HUES6 (cell line): ENCODE measurements at regions not wholly inside any gene's neighbourhood (a gene's known extent, or its start where the extent isn't known, plus 50 kb on each side); places are given as distances from the start of the nearest gene placed in this dataset.
"Not testable (repeated sequence)": the region's sequence is repeated elsewhere in the genome, so short reads cannot be mapped to it uniquely, and the experiment has no call there.

Experiments used
- H3K27ac ChIP-seq: 2 replicates; pipeline ENCODE4 v1.7.0; 2013; ENCODE audit warnings: low read depth, mild to moderate bottlenecking, low read length, inconsistent platforms
- H3K27me3 ChIP-seq: 2 replicates; pipeline ENCODE4 v1.6.1; 2013; ENCODE audit warnings: low read length; ENCODE audit not compliant: control insufficient read depth, insufficient read depth
- H3K36me3 ChIP-seq: 2 replicates; pipeline ENCODE4 v1.6.1; 2013; ENCODE audit warnings: low read length; ENCODE audit not compliant: control insufficient read depth, insufficient read depth
- H3K4me1 ChIP-seq: 2 replicates; pipeline ENCODE4 v1.6.1; 2013; ENCODE audit warnings: low read length; ENCODE audit not compliant: control insufficient read depth, insufficient read depth
- H3K4me3 ChIP-seq: 2 replicates; pipeline ENCODE4 v1.5.1; 2013; ENCODE audit warnings: low read depth, low read length
- H3K9ac ChIP-seq: one replicate; pipeline ENCODE4 v1.6.1; 2013; ENCODE audit warnings: mild to moderate bottlenecking, low read length
- H3K9me3 ChIP-seq: 2 replicates; pipeline ENCODE4 v1.6.1; 2013; ENCODE audit warnings: low read depth, low read length; ENCODE audit not compliant: control insufficient read depth, insufficient read depth

DNA sequence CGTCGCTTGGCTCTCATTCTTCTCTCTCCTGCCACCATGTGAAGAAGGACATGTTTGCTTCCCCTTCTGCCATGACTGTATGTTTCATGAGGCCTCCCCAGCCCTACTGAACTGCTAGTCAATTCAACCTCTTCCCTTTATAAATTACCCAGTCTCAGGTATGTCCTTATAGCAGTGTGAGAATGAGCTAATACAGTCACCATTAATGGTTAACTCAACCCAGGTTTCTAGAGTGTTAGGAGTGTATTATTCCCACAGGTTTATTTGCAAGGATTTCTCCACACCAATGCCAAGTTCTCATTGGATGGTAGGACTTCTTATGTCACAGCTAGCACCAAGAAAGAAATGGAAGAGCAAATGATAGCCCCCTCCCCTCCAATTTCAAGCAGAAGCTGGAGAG is 71.9 kb downstream of the DYNAP start:
- no peaks in the 10 kb centered on the region for H3K4me1 ChIP-seq
- no peak overlapping the region for H3K27ac ChIP-seq
- peaks cover 5% of the 10 kb centered on the region; the same call in 1 of the 2 replicates for H3K9me3 ChIP-seq
- H3K27me3 ChIP-seq, result no peaks in the 10 kb centered on the region
- H3K4me3 ChIP-seq, result no peak overlapping the region
- H3K36me3 ChIP-seq, result no peaks in the 10 kb centered on the region
- H3K9ac ChIP-seq, result no peak overlapping the region

DNA sequence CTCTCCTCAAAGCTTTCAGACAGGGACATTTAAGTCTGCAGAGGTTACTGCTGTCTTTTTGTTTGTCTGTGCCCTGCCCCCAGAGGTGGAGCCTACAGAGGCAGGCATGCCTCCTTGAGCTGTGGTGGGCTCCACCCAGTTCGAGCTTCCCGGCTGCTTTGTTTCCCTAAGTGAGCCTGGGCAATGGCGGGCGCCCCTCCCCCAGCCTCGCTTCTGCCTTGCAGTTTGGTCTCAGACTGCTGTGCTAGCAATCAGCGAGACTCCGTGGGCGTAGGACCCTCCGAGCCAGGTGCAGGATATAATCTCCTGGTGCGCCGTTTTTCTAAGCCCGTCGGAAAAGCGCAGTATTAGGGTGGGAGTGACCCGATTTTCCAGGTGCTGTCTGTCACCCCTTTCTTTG is 78.7 kb downstream of the DYNAP start:
- not testable (repeated sequence) for H3K4me1 ChIP-seq, H3K27ac ChIP-seq

DNA sequence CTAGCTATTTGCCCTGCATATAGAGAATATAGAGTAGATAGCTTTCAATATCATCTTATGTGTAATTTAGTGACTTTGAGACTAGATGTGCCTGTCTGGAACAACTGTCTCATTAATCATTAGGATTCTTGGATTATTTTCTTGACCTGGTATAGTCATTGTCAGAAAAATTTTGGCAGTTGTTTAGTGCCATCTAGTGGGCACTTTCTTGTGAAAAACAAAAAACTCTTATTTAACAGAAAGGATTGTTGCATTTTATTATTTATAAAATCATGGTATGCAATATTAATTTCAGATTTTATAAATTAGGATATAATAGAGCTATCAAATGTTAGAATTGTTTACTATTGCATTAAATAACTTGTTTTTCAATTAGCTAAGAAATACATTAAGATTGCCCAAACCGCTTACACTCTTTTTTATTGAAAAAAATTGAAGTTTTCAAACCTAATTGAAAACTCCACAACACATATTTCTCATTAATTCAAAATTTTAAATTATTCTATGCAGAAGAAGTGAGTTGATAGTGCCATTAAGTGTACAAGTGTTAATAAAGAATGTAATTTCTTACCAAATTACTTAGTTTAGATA is 80.3 kb downstream of the DYNAP start:
- no peaks in the 10 kb centered on the region for H3K36me3 ChIP-seq
- no peaks in the 10 kb centered on the region for H3K4me1 ChIP-seq
- no peak overlapping the region for H3K27ac ChIP-seq
- peaks cover 7% of the 10 kb centered on the region for H3K9me3 ChIP-seq
- no peak overlapping the region for H3K4me3 ChIP-seq
- no peak overlapping the region for H3K9ac ChIP-seq
- no peaks in the 10 kb centered on the region for H3K27me3 ChIP-seq

More for the DNA sequence above, 78.7 kb downstream of the DYNAP start:
- not testable (repeated sequence) for H3K4me3 ChIP-seq, H3K27me3 ChIP-seq, H3K36me3 ChIP-seq, H3K9me3 ChIP-seq, H3K9ac ChIP-seq

DNA sequence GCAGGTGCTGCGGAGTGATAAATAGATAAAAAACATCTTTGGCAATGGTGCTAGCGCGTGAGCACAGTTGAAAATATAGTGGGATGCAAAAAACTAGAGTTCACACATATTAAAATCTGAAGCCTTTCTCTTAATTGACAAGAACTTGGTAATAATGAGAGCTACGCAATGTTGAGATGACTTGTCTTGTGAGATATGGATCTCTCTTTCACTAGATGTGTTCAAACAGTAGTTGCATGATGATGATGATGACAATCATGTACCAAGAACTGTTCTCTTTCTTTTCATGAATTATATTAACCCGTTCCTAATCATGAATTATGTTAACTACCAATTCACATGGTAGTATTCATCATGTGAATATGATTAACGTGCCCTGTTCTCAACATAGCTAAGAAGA is 81.1 kb downstream of the DYNAP start:
- Histone ChIP-seq H3K4me3 (no peak overlapping the region), H3K36me3 (no peaks in the 10 kb centered on the region), H3K27me3 (no peaks in the 10 kb centered on the region), H3K4me1 (no peaks in the 10 kb centered on the region), H3K27ac (no peak overlapping the region), H3K9ac (no peak overlapping the region), H3K9me3 (peaks cover 11% of the 10 kb centered on the region)

DNA sequence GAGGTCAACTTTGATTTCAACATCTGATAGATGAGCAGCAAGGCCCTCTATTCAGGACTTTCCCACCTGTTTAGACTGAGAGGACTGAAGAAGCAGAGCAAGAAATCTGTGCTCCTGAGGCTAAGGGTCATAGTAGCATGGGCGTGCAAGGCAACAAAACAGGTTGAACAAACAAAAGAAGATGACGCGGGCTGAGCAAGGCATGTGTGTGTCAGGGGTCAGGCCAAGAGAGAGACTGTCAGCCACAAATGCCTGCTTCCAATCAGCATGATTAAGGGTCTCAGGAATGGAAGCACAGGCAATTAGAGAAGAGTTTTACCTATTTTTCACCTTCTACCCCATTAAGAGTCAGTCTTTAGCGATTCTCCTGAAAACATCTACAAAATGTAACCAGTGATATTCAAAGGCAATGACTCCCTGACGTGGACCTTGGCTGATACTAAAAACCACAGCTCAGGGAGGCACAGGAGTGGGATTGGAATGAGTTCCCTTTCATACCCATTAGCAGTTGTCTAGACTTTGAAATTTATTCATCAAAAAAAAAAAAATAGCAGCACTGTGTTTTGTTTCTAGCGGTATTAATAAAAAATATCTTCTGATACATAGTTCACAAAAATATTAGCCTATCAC is 81.9 kb downstream of the DYNAP start:
- Histone ChIP-seq H3K27me3 (no peaks in the 10 kb centered on the region), H3K27ac (no peak overlapping the region), H3K36me3 (no peaks in the 10 kb centered on the region), H3K9ac (no peak overlapping the region), H3K4me3 (no peak overlapping the region), H3K9me3 (peaks cover 11% of the 10 kb centered on the region), H3K4me1 (no peaks in the 10 kb centered on the region)

DNA sequence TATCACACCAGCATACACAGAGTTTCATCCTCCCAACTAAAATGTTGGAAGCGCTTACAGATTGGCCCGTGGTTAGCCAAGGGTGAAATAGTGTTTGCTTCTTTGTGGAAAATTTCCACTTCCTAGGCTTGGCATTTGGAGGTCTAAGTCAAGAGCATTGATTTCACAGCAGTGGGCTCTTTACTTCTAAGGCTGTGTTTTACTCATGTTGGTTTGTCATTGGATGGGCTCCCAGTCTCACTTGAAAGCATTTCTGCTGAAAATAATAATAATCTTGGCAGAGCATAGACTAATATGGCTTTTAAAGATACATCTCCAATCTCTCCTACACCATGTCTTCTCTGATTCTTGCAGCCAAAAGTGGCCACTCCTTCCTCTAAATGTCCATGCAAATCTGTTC is 82.9 kb downstream of the DYNAP start:
- H3K9me3 ChIP-seq, result peaks cover 11% of the 10 kb centered on the region
- no peaks in the 10 kb centered on the region for H3K27me3 ChIP-seq
- no peaks in the 10 kb centered on the region for H3K36me3 ChIP-seq
- no peak overlapping the region for H3K4me3 ChIP-seq
- H3K27ac ChIP-seq, result no peak overlapping the region
- H3K4me1 ChIP-seq, result no peaks in the 10 kb centered on the region
- H3K9ac ChIP-seq, result no peak overlapping the region

DNA sequence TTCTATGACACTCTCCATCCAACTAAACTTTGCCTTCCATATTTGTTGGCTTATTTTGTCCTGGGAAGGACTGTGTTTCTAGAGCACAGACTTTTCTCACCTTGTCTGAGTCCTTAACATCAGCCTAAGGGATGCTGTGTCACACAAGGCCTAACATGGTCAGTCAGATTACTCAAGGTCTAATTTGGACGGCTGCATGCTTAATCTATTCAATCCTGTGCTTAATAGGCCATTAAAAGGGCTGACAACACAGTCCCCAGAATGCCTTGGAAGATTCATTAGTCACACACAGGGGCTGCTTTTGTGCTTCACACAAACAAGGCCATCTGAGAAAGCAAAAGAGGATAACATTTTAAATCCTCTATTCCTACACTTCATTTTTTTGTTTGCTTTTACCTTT is 84.0 kb downstream of the DYNAP start:
- H3K9me3 ChIP-seq, result peaks cover 10% of the 10 kb centered on the region
- H3K4me1 ChIP-seq, result no peaks in the 10 kb centered on the region

DNA sequence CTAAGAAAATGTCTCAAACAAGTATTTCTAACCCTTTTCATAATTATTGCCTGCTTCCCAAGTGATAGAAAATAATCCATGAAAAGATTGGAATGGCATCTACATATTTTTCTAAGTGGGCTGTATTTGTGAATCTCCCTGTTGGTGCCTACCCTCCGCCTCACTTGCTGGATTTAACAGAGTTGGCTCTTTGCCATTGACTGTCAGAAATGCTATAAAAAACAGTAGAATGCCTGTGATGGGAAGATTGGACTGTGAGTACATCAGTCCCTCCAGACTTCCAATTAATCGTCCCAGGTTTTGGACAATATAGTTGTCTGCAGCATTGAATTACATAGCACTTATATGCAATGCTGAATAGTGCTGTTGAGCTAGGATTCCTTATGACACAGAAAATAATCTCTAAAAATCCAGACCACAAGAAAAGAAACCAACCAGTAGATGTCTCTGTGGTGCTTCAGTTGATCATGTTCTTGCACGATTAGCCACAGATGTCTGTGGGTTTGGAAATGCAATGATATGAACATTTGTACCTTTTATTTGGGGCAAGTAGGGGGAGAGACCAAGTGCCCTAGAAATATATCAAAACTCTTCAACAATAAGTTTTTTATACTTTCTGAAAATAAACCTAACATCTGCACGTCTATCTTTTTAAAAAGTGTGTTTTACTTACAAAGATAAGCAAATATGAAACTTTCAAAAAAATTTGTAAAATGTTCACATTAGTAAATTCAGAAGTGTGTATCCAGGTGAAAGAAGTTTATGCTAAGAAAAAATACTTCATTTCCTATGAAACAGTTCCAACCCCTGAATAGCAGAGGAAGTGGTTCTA is 88.5 kb downstream of the DYNAP start:
- Histone ChIP-seq H3K27me3 (no peaks in the 10 kb centered on the region), H3K27ac (no peak overlapping the region), H3K9ac (no peak overlapping the region), H3K36me3 (no peaks in the 10 kb centered on the region), H3K4me3 (no peak overlapping the region), H3K9me3 (0 out of 2 replicates have a peak, but pooled peaks cover 3% of the 10 kb centered on the region), H3K4me1 (no peaks in the 10 kb centered on the region)

More for the DNA sequence above, 84.0 kb downstream of the DYNAP start:
- Histone ChIP-seq H3K9ac (no peak overlapping the region), H3K4me3 (no peak overlapping the region), H3K27ac (no peak overlapping the region), H3K27me3 (no peaks in the 10 kb centered on the region), H3K36me3 (no peaks in the 10 kb centered on the region)

DNA sequence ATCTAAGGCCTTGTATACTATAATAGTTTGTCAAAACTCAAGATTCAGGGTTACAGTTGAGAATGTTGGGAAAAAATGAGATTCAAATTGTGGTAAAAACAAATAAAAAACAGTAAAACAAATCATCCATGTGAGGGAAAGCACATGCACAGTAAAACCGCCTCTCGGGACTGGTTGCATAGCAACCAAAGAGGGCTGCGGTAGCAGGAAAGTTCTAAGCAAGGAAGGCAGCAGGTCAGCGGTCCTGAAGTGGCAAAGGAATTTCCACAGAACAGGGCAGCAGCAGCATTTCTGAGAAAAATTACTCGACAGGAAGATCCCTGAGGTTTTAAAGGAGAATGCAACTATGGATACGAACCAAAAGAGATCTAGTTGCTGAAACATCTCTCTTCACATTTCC is 93.7 kb downstream of the DYNAP start:
- no peak overlapping the region for H3K27ac ChIP-seq
- H3K4me1 ChIP-seq, result no peaks in the 10 kb centered on the region
- no peak overlapping the region for H3K4me3 ChIP-seq

DNA sequence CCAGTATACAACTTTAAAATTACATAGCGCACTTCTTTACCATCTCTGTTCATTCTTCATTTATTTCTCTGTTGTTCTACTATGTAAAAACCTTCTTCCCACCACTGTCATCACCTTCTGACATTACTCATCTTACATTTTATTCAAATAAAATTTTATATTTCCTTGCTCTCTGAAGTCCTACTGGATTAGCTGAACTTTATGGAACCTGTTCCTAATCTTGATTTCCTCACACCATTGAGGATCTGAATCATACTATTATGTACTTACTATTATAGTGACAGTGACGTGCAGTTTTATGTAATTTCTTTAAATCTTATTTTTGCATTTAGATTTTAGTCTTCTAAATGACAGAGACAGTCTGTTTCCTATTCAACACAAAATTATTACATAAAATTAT is 98.3 kb downstream of the DYNAP start:
- Histone ChIP-seq H3K9ac (no peak overlapping the region), H3K27me3 (no peaks in the 10 kb centered on the region), H3K4me3 (no peak overlapping the region), H3K4me1 (no peaks in the 10 kb centered on the region), H3K9me3 (no peaks in the 10 kb centered on the region), H3K36me3 (no peaks in the 10 kb centered on the region), H3K27ac (no peak overlapping the region)

More for the DNA sequence above, 93.7 kb downstream of the DYNAP start:
- no peaks in the 10 kb centered on the region for H3K27me3 ChIP-seq
- H3K9ac ChIP-seq, result no peak overlapping the region
- no peaks in the 10 kb centered on the region for H3K36me3 ChIP-seq
- H3K9me3 ChIP-seq, result no peaks in the 10 kb centered on the region

DNA sequence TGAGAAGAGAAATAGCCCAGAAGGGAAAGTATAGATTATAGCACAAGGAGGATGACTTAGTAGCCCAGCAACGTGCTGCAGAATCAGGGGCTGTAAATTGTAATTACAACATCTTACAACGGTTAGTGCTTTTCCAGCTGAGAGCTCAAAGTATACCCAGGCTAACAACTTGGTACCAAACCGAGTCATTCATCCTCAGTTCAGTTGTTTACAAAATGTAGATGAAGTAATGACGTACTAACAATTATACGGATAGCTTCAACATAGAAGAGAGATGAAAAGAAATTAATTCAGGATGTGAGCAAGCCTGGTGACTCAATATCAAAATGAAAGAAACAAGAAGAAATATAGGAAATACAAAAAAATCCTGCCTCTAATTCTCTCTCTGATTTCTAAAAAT is 99.2 kb downstream of the DYNAP start:
- Histone ChIP-seq H3K9me3 (no peaks in the 10 kb centered on the region), H3K27ac (no peak overlapping the region)

More for the DNA sequence above, 99.2 kb downstream of the DYNAP start:
- no peak overlapping the region for H3K9ac ChIP-seq
- H3K4me3 ChIP-seq, result no peak overlapping the region
- H3K36me3 ChIP-seq, result no peaks in the 10 kb centered on the region
- H3K27me3 ChIP-seq, result no peaks in the 10 kb centered on the region
- no peaks in the 10 kb centered on the region for H3K4me1 ChIP-seq
